ENCODE measurements at regions not wholly inside any gene's neighbourhood (a gene's known extent, or its start where the extent isn't known, plus 50 kb on each side); places are given as distances from the start of the nearest gene placed in this dataset.

DNA sequence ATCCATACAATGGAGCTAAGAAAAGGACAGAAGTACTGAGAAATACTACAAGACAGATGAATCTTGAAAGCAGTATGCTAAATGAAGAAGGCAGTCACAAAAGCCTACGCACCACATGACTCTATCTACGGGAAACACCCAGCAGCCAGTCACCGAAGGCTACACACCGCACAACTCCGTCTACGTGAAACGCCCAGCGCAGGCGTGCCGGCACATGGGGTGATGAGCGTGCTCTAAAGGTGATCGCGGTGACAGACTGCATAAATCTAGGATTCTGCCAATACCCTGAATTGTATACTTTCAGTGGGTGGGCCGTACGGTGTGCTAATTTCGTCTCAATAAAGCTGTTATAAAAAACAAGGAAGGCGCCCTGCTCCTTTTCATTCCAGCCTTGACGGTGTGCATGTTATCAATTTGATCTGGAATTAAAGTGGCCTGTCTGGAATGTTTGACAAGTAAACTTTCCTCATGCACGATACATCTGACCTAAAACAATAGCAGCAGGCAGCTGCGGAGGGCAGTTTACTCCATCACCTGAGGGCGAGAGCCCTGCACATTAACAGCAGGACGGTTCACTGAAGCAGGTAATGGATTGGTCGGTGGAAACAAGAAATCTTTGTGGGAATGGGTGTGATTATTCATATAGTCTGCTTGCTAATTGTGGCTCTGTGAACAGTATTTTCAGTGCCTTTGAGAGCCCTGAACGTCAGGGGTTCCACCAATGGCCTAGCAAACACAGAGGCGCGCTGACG lies 86.2 kb upstream of the SALL3 start:
- TF ChIP-seq, protein P1, sequence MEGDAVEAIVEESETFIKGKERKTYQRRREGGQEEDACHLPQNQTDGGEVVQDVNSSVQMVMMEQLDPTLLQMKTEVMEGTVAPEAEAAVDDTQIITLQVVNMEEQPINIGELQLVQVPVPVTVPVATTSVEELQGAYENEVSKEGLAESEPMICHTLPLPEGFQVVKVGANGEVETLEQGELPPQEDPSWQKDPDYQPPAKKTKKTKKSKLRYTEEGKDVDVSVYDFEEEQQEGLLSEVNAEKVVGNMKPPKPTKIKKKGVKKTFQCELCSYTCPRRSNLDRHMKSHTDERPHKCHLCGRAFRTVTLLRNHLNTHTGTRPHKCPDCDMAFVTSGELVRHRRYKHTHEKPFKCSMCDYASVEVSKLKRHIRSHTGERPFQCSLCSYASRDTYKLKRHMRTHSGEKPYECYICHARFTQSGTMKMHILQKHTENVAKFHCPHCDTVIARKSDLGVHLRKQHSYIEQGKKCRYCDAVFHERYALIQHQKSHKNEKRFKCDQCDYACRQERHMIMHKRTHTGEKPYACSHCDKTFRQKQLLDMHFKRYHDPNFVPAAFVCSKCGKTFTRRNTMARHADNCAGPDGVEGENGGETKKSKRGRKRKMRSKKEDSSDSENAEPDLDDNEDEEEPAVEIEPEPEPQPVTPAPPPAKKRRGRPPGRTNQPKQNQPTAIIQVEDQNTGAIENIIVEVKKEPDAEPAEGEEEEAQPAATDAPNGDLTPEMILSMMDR (IDR thresholded peaks at IDR 0.05; ENCODE audit: borderline replicate concordance, extremely low read depth, low read length, poor library complexity, severe bottlenecking): no peak
- TF ChIP-seq EZH2 (IDR thresholded peaks at IDR 0.05; ENCODE audit: borderline replicate concordance, low read depth, low read length, severe bottlenecking): no peak

Measured in DND-41 (cell line).